GM12875 (cell line): ENCODE measurements at regions not wholly inside any gene's neighbourhood (a gene's known extent, or its start where the extent isn't known, plus 50 kb on each side); places are given as distances from the start of the nearest gene placed in this dataset.

Experiments
- H3K4me3 ChIP-seq: one replicate; pipeline ENCODE4 v1.5.1; 2011; ENCODE audit warnings: low read depth, low read length, control low read depth
- TF ChIP-seq, protein P1 (sequence below): IDR thresholded peaks from 2 replicates; pipeline ENCODE4 v1.5.1; 2011; ENCODE audit warnings: low read depth, mild to moderate bottlenecking, control low read depth, inconsistent platforms, low read length, moderate library complexity, borderline replicate concordance; ENCODE audit not compliant: insufficient read depth

GRCh38 chr7:25636168-25636567 lies 407.9 kb upstream of the NPVF start:
- TF ChIP-seq, protein P1, sequence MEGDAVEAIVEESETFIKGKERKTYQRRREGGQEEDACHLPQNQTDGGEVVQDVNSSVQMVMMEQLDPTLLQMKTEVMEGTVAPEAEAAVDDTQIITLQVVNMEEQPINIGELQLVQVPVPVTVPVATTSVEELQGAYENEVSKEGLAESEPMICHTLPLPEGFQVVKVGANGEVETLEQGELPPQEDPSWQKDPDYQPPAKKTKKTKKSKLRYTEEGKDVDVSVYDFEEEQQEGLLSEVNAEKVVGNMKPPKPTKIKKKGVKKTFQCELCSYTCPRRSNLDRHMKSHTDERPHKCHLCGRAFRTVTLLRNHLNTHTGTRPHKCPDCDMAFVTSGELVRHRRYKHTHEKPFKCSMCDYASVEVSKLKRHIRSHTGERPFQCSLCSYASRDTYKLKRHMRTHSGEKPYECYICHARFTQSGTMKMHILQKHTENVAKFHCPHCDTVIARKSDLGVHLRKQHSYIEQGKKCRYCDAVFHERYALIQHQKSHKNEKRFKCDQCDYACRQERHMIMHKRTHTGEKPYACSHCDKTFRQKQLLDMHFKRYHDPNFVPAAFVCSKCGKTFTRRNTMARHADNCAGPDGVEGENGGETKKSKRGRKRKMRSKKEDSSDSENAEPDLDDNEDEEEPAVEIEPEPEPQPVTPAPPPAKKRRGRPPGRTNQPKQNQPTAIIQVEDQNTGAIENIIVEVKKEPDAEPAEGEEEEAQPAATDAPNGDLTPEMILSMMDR: no peak

GRCh38 chr7:25636871-25637283 lies 408.6 kb upstream of the NPVF start:
- no peak overlapping the region for H3K4me3 ChIP-seq
- TF ChIP-seq, protein P1: no peak

More at GRCh38 chr7:25636168-25636567, 407.9 kb upstream of the NPVF start:
- H3K4me3 ChIP-seq: no peak overlapping the region

DNA sequence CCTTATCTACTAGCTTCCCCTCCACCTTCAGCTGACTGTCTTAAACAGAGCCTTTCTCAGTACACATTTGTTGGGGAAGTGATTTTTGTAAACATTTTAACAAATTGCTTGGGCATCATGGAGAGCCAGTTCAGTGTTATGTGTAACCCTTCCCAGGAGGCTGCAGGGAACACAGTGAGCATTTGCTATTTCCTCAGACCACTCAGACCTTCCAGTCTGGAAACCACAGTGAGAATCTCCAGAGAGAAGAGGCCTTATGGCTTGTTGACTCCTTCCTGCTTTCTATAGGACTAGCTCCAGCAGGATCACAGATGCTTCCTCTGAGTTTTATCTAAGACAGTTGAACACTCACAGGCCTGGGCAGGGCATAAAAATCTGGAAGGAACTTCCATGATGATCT lies 409.8 kb upstream of the NPVF start:
- no peak overlapping the region for H3K4me3 ChIP-seq
- TF ChIP-seq, protein P1: no peak

DNA sequence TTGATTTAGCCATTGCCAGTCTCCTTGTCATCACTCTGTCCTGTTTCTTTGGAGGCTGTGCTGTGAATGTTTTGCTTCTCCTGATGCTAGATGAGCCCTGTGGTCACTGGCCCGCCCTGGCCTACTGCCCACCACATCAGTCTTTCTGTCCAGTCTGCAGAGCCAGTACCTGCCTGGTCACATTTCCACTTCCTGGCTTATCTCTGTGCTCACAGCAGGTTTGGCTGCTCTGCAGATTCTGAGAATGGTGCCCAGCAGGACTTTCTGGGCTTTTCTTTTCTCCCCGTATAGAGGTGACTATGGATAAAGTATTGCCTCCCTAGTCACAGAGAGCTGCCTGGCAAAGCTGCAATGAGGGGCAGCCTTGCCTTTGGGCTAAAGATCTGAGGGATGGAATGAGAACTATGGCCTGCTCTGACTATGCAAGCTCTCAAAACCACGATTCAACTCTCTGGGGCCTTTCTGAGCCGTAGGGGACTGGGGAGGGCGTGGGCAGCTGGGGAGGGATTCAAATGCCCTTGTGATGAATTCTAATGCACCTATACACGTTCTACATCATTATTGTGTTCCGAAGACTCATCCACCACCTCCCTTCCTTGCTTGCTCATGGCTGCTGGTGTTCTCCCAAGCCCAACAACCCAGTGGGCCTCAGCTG lies 410.4 kb upstream of the NPVF start:
- no peak overlapping the region for H3K4me3 ChIP-seq
- TF ChIP-seq, protein P1: no peak

- TF ChIP-seq, protein P1: no peak
- H3K4me3 ChIP-seq: no peak overlapping the region
Measured at GRCh38 chr7:25642849-25643248, 414.6 kb upstream of the NPVF start.

- H3K4me3 ChIP-seq: no peak overlapping the region
- TF ChIP-seq, protein P1: no peak
Measured at GRCh38 chr7:25643286-25643685, 415.0 kb upstream of the NPVF start.

GRCh38 chr7:25643770-25644394 lies 415.6 kb upstream of the NPVF start:
- no peak overlapping the region for H3K4me3 ChIP-seq
- TF ChIP-seq, protein P1: no peak
